ENCODE measurements at regions not wholly inside any gene's neighbourhood (a gene's known extent, or its start where the extent isn't known, plus 50 kb on each side); places are given as distances from the start of the nearest gene placed in this dataset.

GRCh38 chr14:35991356-35991755, 165.2 kb downstream of the BRMS1L start:
- DNase-seq (ENCODE audit: low read depth, low spot score) = no peak
- peaks cover 6% of the 10 kb centered on the region for H3K9me3 Mint-ChIP-seq
- no peak overlapping the region for H3K27ac Mint-ChIP-seq (ENCODE audit: unreplicated experiment)
- TF ChIP-seq CTCF (conservative IDR thresholded peaks at IDR 0.05) = no peak
- no peaks in the 10 kb centered on the region for H3K36me3 Mint-ChIP-seq (ENCODE audit: low read depth)
- peaks cover 3% of the 10 kb centered on the region for H3K27me3 Mint-ChIP-seq (ENCODE audit: low read depth)
- peaks cover 6% of the 10 kb centered on the region for H3K4me1 Mint-ChIP-seq
- no peak overlapping the region for H3K4me3 Mint-ChIP-seq

- Mint-ChIP-seq H3K4me1 (peaks cover 16% of the 10 kb centered on the region), H3K27ac (ENCODE audit: unreplicated experiment) (no peak overlapping the region), H3K9me3 (peaks cover 6% of the 10 kb centered on the region), H3K4me3 (no peak overlapping the region), H3K36me3 (ENCODE audit: low read depth) (no peaks in the 10 kb centered on the region), H3K27me3 (ENCODE audit: low read depth) (peaks cover 3% of the 10 kb centered on the region)
- no peak for TF ChIP-seq CTCF (conservative IDR thresholded peaks at IDR 0.05)
- no peak for DNase-seq (ENCODE audit: low read depth, low spot score)
Measured at GRCh38 chr14:35989736-35990135, 163.6 kb downstream of the BRMS1L start.

- H3K27me3 Mint-ChIP-seq (ENCODE audit: low read depth) = peaks cover 3% of the 10 kb centered on the region
- H3K27ac Mint-ChIP-seq (ENCODE audit: unreplicated experiment) = no peak overlapping the region
- peaks cover 6% of the 10 kb centered on the region for H3K9me3 Mint-ChIP-seq
- no peak for TF ChIP-seq CTCF (conservative IDR thresholded peaks at IDR 0.05)
- no peak for DNase-seq (ENCODE audit: low read depth, low spot score)
- H3K4me1 Mint-ChIP-seq = peaks cover 16% of the 10 kb centered on the region
- H3K4me3 Mint-ChIP-seq = no peak overlapping the region
- no peaks in the 10 kb centered on the region for H3K36me3 Mint-ChIP-seq (ENCODE audit: low read depth)
Measured at GRCh38 chr14:35988972-35989690, 163.0 kb downstream of the BRMS1L start.

GRCh38 chr14:35988550-35988949, 162.4 kb downstream of the BRMS1L start:
- H3K4me1 Mint-ChIP-seq = peaks cover 16% of the 10 kb centered on the region
- peaks cover 2% of the 10 kb centered on the region for H3K27me3 Mint-ChIP-seq (ENCODE audit: low read depth)
- no peak for TF ChIP-seq CTCF (conservative IDR thresholded peaks at IDR 0.05)
- no peaks in the 10 kb centered on the region for H3K36me3 Mint-ChIP-seq (ENCODE audit: low read depth)
- no peak overlapping the region for H3K4me3 Mint-ChIP-seq
- peaks cover 6% of the 10 kb centered on the region for H3K9me3 Mint-ChIP-seq
- no peak for DNase-seq (ENCODE audit: low read depth, low spot score)
- no peak overlapping the region for H3K27ac Mint-ChIP-seq (ENCODE audit: unreplicated experiment)

GRCh38 chr14:35987731-35988130, 161.6 kb downstream of the BRMS1L start:
- TF ChIP-seq CTCF (conservative IDR thresholded peaks at IDR 0.05) = no peak

More at GRCh38 chr14:35987731-35988130, 161.6 kb downstream of the BRMS1L start:
- Mint-ChIP-seq H3K36me3 (ENCODE audit: low read depth) (no peaks in the 10 kb centered on the region), H3K27me3 (ENCODE audit: low read depth) (no peaks in the 10 kb centered on the region), H3K4me1 (peaks cover 16% of the 10 kb centered on the region), H3K4me3 (no peak overlapping the region), H3K27ac (ENCODE audit: unreplicated experiment) (no peak overlapping the region), H3K9me3 (peaks cover 6% of the 10 kb centered on the region)
- DNase-seq (ENCODE audit: low read depth, low spot score) = no peak
